22Rv1 (cell line): ENCODE measurements at regions not wholly inside any gene's neighbourhood (a gene's known extent, or its start where the extent isn't known, plus 50 kb on each side); places are given as distances from the start of the nearest gene placed in this dataset.

ENCODE experiments used
- ZFX ChIP-seq: fragments of 450-650 bp; IDR thresholded peaks from 2 replicates; pipeline ENCODE4 v1.6.1; 2017; ENCODE audit warnings: antibody characterized with exemption, borderline replicate concordance
- TF ChIP-seq, protein P1 (sequence below): fragments of 450-650 bp; IDR thresholded peaks from 2 replicates; pipeline ENCODE4 v1.5.1; 2017; ENCODE audit warnings: mild to moderate bottlenecking

DNA sequence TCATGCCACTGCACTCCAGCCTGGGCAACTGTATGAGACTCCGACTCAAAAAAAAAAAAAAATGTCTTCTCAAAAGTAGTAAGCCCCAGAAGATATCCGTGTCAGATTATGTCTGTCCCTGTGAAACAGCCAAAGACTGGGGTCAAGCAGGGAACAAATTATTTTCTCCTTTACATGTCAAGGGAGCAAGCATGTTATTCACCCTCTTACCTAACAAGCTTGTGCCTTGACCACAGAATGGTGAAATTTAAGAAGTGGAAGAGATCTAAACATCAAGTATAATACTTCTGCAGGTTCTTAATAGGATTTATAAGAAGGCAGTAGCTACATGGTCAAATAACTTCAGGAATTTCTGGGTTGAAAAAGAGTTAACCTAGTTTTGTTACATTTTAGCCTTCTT, 187.9 kb downstream of the ZNF365 start:
- TF ChIP-seq, protein P1, sequence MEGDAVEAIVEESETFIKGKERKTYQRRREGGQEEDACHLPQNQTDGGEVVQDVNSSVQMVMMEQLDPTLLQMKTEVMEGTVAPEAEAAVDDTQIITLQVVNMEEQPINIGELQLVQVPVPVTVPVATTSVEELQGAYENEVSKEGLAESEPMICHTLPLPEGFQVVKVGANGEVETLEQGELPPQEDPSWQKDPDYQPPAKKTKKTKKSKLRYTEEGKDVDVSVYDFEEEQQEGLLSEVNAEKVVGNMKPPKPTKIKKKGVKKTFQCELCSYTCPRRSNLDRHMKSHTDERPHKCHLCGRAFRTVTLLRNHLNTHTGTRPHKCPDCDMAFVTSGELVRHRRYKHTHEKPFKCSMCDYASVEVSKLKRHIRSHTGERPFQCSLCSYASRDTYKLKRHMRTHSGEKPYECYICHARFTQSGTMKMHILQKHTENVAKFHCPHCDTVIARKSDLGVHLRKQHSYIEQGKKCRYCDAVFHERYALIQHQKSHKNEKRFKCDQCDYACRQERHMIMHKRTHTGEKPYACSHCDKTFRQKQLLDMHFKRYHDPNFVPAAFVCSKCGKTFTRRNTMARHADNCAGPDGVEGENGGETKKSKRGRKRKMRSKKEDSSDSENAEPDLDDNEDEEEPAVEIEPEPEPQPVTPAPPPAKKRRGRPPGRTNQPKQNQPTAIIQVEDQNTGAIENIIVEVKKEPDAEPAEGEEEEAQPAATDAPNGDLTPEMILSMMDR = no peak
- no peak for TF ChIP-seq ZFX
